GM23338 (cell line): ENCODE measurements at regions not wholly inside any gene's neighbourhood (a gene's known extent, or its start where the extent isn't known, plus 50 kb on each side); places are given as distances from the start of the nearest gene placed in this dataset.

ENCODE experiments used
- CREB1 ChIP-seq: fragments of 250-450 bp; sonication (Bioruptor Pico); IDR thresholded peaks from 2 replicates; pipeline ENCODE4 v1.5.0; 2020; ENCODE audit warnings: low read depth, mild to moderate bottlenecking, moderate library complexity
- NANOG ChIP-seq: IDR thresholded peaks from 2 replicates; pipeline ENCODE4 v1.6.1; 2016; ENCODE audit warnings: antibody characterized with exemption, borderline replicate concordance
- STAT1 ChIP-seq: IDR thresholded peaks from one replicate; pipeline ENCODE4 v1.6.1; 2016; ENCODE audit warnings: antibody characterized with exemption; ENCODE audit not compliant: unreplicated experiment
- ZNF331 ChIP-seq: fragments of 250-450 bp; sonication (Bioruptor Pico); IDR thresholded peaks from 2 replicates; pipeline ENCODE4 v1.5.0; 2020; ENCODE audit warnings: low read depth, mild to moderate bottlenecking, moderate library complexity
- TF ChIP-seq, protein P1 (sequence below): fragments of 250-450 bp; sonication (Bioruptor Pico); IDR thresholded peaks from 2 replicates; pipeline ENCODE4 v1.5.0; 2020; ENCODE audit warnings: mild to moderate bottlenecking, moderate library complexity
- TF ChIP-seq, protein P2 (sequence below): IDR thresholded peaks from one replicate; pipeline ENCODE4 v1.6.1; 2018; ENCODE audit warnings: antibody characterized with exemption; ENCODE audit not compliant: unreplicated experiment
- TF ChIP-seq, protein P3 (sequence below): IDR thresholded peaks from 2 replicates; pipeline ENCODE4 v1.6.1; 2016; ENCODE audit warnings: antibody characterized with exemption

GRCh38 chr14:62528296-62528695 is 517.0 kb downstream of the KCNH5 start (continued):
- TF ChIP-seq, protein P1, sequence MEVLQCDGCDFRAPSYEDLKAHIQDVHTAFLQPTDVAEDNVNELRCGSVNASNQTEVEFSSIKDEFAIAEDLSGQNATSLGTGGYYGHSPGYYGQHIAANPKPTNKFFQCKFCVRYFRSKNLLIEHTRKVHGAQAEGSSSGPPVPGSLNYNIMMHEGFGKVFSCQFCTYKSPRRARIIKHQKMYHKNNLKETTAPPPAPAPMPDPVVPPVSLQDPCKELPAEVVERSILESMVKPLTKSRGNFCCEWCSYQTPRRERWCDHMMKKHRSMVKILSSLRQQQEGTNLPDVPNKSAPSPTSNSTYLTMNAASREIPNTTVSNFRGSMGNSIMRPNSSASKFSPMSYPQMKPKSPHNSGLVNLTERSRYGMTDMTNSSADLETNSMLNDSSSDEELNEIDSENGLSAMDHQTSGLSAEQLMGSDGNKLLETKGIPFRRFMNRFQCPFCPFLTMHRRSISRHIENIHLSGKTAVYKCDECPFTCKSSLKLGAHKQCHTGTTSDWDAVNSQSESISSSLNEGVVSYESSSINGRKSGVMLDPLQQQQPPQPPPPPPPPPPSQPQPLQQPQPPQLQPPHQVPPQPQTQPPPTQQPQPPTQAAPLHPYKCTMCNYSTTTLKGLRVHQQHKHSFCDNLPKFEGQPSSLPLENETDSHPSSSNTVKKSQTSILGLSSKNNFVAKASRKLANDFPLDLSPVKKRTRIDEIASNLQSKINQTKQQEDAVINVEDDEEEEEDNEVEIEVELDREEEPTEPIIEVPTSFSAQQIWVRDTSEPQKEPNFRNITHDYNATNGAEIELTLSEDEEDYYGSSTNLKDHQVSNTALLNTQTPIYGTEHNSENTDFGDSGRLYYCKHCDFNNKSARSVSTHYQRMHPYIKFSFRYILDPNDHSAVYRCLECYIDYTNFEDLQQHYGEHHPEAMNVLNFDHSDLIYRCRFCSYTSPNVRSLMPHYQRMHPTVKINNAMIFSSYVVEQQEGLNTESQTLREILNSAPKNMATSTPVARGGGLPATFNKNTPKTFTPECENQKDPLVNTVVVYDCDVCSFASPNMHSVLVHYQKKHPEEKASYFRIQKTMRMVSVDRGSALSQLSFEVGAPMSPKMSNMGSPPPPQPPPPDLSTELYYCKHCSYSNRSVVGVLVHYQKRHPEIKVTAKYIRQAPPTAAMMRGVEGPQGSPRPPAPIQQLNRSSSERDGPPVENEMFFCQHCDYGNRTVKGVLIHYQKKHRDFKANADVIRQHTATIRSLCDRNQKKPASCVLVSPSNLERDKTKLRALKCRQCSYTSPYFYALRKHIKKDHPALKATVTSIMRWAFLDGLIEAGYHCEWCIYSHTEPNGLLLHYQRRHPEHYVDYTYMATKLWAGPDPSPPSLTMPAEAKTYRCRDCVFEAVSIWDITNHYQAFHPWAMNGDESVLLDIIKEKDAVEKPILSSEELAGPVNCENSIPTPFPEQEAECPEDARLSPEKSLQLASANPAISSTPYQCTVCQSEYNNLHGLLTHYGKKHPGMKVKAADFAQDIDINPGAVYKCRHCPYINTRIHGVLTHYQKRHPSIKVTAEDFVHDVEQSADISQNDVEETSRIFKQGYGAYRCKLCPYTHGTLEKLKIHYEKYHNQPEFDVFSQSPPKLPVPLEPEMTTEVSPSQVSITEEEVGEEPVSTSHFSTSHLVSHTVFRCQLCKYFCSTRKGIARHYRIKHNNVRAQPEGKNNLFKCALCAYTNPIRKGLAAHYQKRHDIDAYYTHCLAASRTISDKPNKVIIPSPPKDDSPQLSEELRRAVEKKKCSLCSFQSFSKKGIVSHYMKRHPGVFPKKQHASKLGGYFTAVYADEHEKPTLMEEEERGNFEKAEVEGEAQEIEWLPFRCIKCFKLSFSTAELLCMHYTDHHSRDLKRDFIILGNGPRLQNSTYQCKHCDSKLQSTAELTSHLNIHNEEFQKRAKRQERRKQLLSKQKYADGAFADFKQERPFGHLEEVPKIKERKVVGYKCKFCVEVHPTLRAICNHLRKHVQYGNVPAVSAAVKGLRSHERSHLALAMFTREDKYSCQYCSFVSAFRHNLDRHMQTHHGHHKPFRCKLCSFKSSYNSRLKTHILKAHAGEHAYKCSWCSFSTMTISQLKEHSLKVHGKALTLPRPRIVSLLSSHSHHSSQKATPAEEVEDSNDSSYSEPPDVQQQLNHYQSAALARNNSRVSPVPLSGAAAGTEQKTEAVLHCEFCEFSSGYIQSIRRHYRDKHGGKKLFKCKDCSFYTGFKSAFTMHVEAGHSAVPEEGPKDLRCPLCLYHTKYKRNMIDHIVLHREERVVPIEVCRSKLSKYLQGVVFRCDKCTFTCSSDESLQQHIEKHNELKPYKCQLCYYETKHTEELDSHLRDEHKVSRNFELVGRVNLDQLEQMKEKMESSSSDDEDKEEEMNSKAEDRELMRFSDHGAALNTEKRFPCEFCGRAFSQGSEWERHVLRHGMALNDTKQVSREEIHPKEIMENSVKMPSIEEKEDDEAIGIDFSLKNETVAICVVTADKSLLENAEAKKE: no peak
- TF ChIP-seq ZNF331: no peak
- TF ChIP-seq, protein P2, sequence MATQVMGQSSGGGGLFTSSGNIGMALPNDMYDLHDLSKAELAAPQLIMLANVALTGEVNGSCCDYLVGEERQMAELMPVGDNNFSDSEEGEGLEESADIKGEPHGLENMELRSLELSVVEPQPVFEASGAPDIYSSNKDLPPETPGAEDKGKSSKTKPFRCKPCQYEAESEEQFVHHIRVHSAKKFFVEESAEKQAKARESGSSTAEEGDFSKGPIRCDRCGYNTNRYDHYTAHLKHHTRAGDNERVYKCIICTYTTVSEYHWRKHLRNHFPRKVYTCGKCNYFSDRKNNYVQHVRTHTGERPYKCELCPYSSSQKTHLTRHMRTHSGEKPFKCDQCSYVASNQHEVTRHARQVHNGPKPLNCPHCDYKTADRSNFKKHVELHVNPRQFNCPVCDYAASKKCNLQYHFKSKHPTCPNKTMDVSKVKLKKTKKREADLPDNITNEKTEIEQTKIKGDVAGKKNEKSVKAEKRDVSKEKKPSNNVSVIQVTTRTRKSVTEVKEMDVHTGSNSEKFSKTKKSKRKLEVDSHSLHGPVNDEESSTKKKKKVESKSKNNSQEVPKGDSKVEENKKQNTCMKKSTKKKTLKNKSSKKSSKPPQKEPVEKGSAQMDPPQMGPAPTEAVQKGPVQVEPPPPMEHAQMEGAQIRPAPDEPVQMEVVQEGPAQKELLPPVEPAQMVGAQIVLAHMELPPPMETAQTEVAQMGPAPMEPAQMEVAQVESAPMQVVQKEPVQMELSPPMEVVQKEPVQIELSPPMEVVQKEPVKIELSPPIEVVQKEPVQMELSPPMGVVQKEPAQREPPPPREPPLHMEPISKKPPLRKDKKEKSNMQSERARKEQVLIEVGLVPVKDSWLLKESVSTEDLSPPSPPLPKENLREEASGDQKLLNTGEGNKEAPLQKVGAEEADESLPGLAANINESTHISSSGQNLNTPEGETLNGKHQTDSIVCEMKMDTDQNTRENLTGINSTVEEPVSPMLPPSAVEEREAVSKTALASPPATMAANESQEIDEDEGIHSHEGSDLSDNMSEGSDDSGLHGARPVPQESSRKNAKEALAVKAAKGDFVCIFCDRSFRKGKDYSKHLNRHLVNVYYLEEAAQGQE: no peak
- no peak for TF ChIP-seq CREB1 (CRISPR knock-in tag)
- no peak for TF ChIP-seq STAT1
- TF ChIP-seq NANOG: no peak
- TF ChIP-seq, protein P3, sequence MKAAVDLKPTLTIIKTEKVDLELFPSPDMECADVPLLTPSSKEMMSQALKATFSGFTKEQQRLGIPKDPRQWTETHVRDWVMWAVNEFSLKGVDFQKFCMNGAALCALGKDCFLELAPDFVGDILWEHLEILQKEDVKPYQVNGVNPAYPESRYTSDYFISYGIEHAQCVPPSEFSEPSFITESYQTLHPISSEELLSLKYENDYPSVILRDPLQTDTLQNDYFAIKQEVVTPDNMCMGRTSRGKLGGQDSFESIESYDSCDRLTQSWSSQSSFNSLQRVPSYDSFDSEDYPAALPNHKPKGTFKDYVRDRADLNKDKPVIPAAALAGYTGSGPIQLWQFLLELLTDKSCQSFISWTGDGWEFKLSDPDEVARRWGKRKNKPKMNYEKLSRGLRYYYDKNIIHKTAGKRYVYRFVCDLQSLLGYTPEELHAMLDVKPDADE: no peak
